ENCODE measurements at regions not wholly inside any gene's neighbourhood (a gene's known extent, or its start where the extent isn't known, plus 50 kb on each side); places are given as distances from the start of the nearest gene placed in this dataset.

DNA sequence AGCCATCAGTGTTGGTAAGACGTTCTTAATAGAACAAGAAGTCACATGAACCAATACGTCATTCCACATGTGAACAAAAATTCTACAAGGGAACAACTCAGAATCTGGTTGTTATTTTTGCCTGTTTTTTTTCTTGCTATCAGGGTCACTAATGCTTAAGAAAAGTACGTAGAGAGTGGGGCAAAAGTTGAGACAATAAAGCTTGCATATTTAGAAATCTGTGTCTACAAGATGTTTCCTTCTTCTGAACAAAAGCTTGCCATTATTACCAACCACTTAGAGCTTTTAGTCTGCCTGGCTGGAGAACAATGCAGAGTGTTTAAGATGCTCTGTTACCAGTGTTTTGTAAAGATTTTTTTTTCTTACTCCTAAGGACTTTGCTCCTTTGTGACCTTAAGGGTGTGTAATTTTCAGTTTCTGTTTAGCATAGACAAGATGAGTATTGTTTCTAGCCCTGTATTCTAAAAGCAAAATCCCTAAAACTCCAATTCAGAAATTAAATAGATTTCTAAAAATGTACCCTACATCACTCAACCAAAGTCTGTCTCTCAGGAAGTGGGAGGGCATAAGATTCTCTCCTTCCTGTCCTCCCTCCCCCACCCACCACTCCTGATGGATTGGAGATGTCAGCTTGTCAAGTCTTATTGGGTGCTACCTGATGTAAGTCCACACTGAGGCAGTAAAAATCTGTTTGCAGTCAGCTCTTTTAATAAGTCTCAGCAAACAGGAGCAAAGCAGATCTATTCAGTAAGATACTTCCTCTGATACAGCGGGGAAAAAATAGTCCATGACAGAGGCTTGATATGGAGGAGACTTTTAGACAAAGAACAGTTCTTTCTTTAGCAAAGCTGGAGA, 267.6 kb downstream of the GRIN2B start:
- no peak overlapping the region for H3K4me3 ChIP-seq (ENCODE audit: low read depth, low read length)
- no peaks in the 10 kb centered on the region for H3K9me3 ChIP-seq (ENCODE audit: control insufficient read depth, insufficient read depth, low read length)
- H3K4me1 ChIP-seq (ENCODE audit: control insufficient read depth, insufficient read depth, low read length), result no peaks in the 10 kb centered on the region
- no peak overlapping the region for H3K9ac ChIP-seq (ENCODE audit: low read depth, low read length)
- H3K36me3 ChIP-seq (ENCODE audit: control insufficient read depth, insufficient read depth, low read length), result no peaks in the 10 kb centered on the region
- no peaks in the 10 kb centered on the region for H3K27me3 ChIP-seq (ENCODE audit: control insufficient read depth, insufficient read depth, low read length)

DNA sequence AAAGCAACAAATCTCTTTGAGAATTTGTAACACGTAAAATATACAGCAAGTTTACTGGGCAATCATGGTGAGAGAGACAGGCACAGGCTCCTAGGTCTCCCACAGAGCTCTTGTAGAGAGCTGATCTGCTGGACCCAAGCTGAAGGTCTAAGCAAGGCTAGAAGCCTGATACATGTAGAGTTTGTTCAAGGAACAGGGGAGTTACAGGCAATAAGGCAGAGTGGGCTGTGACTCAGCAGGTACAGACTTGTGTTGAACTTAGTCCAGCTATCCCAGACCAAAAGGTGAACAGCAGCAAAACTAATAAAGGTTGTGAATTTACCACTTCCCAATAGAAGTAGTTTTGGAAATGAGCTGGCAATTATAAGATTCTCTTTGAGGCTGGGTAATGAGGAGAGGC, 273.6 kb downstream of the GRIN2B start:
- H3K9ac ChIP-seq (ENCODE audit: low read depth, low read length), result no peak overlapping the region
- H3K4me3 ChIP-seq (ENCODE audit: low read depth, low read length), result no peak overlapping the region
- no peaks in the 10 kb centered on the region for H3K27me3 ChIP-seq (ENCODE audit: control insufficient read depth, insufficient read depth, low read length)
- no peaks in the 10 kb centered on the region for H3K4me1 ChIP-seq (ENCODE audit: control insufficient read depth, insufficient read depth, low read length)
- no peaks in the 10 kb centered on the region for H3K36me3 ChIP-seq (ENCODE audit: control insufficient read depth, insufficient read depth, low read length)
- no peaks in the 10 kb centered on the region for H3K9me3 ChIP-seq (ENCODE audit: control insufficient read depth, insufficient read depth, low read length)

DNA sequence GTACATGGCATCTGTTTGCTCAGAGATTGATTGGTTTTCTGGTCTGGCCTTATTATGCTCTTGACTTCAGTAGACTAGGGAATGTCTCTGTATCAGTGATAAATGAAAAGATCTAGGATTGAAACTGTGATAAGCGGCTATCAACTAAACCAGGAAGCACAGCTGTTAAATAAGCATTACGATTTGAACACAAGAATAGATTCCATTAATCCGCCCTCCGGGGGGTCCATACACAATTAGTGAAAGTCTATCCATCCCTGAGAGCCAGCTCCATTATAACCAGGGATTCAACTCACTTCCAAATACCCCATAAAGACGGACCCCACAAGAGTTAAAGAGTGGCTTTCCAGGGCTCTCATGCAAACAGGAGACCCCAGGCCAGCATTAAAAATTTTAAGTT, 279.0 kb downstream of the GRIN2B start:
- Histone ChIP-seq H3K9me3 (ENCODE audit: control insufficient read depth, insufficient read depth, low read length) (no peaks in the 10 kb centered on the region), H3K9ac (ENCODE audit: low read depth, low read length) (no peak overlapping the region), H3K36me3 (ENCODE audit: control insufficient read depth, insufficient read depth, low read length) (no peaks in the 10 kb centered on the region), H3K4me3 (ENCODE audit: low read depth, low read length) (no peak overlapping the region), H3K27me3 (ENCODE audit: control insufficient read depth, insufficient read depth, low read length) (no peaks in the 10 kb centered on the region), H3K4me1 (ENCODE audit: control insufficient read depth, insufficient read depth, low read length) (peaks cover 7% of the 10 kb centered on the region)

DNA sequence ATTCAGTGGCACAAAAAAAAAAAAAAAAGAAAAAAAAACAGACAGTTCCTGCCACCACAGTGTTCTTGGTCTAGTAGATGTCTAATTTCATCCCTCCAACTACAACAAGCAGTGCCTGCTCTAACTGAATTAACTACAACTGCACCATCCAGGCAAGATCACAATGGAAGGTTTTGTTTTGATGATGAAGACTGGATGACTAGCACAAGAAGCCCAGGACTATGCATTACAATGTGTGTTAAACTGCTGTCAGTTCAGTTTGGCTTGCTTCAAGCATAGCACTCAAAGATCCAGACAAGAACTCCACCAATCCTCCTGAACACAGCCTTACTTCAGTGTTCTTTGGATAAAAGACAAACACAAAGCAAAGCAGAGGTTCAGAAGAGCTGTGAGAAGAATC, 279.9 kb downstream of the GRIN2B start:
- Histone ChIP-seq H3K9me3 (ENCODE audit: control insufficient read depth, insufficient read depth, low read length) (no peaks in the 10 kb centered on the region), H3K27me3 (ENCODE audit: control insufficient read depth, insufficient read depth, low read length) (no peaks in the 10 kb centered on the region)

DNA sequence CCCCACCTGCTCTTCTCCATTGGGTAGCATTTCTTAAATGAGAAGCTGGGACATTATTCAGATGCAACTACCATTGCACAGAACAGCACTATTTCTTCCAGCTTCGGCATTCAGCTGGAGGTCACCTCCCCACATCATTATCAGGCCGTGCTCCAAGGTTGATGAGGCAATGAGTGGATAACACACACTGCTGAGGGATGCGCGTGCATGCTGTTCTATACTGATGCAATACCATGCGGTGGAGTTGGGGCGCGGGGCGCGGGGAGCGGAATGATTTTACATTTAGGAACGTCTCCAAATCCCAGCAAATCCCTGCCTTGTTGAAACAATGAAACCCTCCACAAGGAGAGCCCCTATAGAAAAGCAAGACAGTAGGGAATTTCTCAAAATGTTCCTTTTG, 283.4 kb downstream of the GRIN2B start:
- H3K9me3 ChIP-seq (ENCODE audit: control insufficient read depth, insufficient read depth, low read length), result no peaks in the 10 kb centered on the region
- peaks cover 7% of the 10 kb centered on the region for H3K4me1 ChIP-seq (ENCODE audit: control insufficient read depth, insufficient read depth, low read length)
- no peak overlapping the region for H3K9ac ChIP-seq (ENCODE audit: low read depth, low read length)
- H3K36me3 ChIP-seq (ENCODE audit: control insufficient read depth, insufficient read depth, low read length), result no peaks in the 10 kb centered on the region
- no peak overlapping the region for H3K4me3 ChIP-seq (ENCODE audit: low read depth, low read length)
- H3K27me3 ChIP-seq (ENCODE audit: control insufficient read depth, insufficient read depth, low read length), result no peaks in the 10 kb centered on the region

More for the DNA sequence above, 279.9 kb downstream of the GRIN2B start:
- Histone ChIP-seq H3K9ac (ENCODE audit: low read depth, low read length) (no peak overlapping the region), H3K36me3 (ENCODE audit: control insufficient read depth, insufficient read depth, low read length) (no peaks in the 10 kb centered on the region), H3K4me3 (ENCODE audit: low read depth, low read length) (no peak overlapping the region), H3K4me1 (ENCODE audit: control insufficient read depth, insufficient read depth, low read length) (peaks cover 7% of the 10 kb centered on the region)

DNA sequence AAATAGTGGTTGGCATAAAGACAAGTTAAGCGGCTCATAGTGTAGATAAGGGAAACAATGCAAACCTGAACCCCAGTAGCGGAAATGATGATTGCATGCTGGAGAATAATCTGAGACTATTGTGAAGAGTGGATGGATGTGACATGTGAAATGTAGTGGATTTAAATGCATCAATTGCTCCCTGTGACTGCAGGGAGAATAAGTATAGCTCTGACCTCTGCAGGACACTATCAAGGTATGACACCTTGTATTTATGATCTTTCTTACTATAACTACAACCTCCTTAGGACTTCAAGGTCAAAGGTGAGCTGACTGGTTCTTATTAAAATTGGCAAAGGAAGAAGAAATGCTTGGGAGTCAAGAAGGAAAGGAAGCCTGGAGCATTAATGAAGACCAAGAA, 285.6 kb downstream of the GRIN2B start:
- no peak overlapping the region for H3K9ac ChIP-seq (ENCODE audit: low read depth, low read length)
- H3K9me3 ChIP-seq (ENCODE audit: control insufficient read depth, insufficient read depth, low read length), result no peaks in the 10 kb centered on the region
- H3K27me3 ChIP-seq (ENCODE audit: control insufficient read depth, insufficient read depth, low read length), result no peaks in the 10 kb centered on the region
- no peaks in the 10 kb centered on the region for H3K36me3 ChIP-seq (ENCODE audit: control insufficient read depth, insufficient read depth, low read length)
- H3K4me3 ChIP-seq (ENCODE audit: low read depth, low read length), result no peak overlapping the region
- H3K4me1 ChIP-seq (ENCODE audit: control insufficient read depth, insufficient read depth, low read length), result no peaks in the 10 kb centered on the region

DNA sequence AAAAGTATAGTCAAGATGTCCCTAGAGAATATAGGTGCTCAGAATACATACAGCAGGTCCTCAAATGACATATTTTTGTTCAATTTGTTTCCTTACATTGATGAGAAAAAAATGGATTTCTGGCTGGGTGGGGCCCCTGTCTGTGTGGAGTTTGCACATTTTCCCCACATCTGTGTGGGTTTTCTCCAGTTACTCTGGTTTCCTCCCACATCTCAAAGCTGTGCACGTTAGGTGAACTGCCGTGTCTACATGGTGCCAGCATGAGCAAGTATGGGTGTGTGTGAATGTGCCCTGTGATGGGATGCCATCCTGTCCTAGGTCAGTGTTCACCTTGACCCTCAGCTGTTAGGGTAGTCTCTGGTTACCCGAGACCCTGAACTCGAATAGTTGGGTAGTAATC, 289.1 kb downstream of the GRIN2B start:
- no peak overlapping the region for H3K4me3 ChIP-seq (ENCODE audit: low read depth, low read length)
- no peaks in the 10 kb centered on the region for H3K9me3 ChIP-seq (ENCODE audit: control insufficient read depth, insufficient read depth, low read length)
- H3K4me1 ChIP-seq (ENCODE audit: control insufficient read depth, insufficient read depth, low read length), result no peaks in the 10 kb centered on the region
- H3K9ac ChIP-seq (ENCODE audit: low read depth, low read length), result no peak overlapping the region
- no peaks in the 10 kb centered on the region for H3K27me3 ChIP-seq (ENCODE audit: control insufficient read depth, insufficient read depth, low read length)
- H3K36me3 ChIP-seq (ENCODE audit: control insufficient read depth, insufficient read depth, low read length), result no peaks in the 10 kb centered on the region

DNA sequence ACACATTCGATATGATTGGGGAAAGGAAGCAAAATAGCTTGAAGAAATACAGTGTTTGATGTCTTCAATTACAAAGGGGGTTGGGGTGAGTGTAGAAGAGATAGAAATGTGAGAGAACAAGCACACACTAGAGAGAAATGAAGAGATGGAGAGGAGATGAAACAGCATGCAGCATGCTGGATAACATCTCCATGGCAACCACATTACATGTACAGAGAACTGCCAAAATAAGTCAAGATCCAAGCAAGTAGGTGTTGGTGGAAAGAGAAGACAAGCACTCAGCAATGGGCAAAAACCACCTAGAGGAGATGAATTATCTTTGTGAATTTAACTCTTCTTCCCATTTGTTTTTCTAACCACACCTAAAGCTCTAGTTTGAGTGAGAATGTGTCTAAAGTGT, 289.8 kb downstream of the GRIN2B start:
- Histone ChIP-seq H3K4me3 (ENCODE audit: low read depth, low read length) (no peak overlapping the region), H3K36me3 (ENCODE audit: control insufficient read depth, insufficient read depth, low read length) (no peaks in the 10 kb centered on the region), H3K4me1 (ENCODE audit: control insufficient read depth, insufficient read depth, low read length) (no peaks in the 10 kb centered on the region), H3K9ac (ENCODE audit: low read depth, low read length) (no peak overlapping the region), H3K27me3 (ENCODE audit: control insufficient read depth, insufficient read depth, low read length) (no peaks in the 10 kb centered on the region), H3K9me3 (ENCODE audit: control insufficient read depth, insufficient read depth, low read length) (no peaks in the 10 kb centered on the region)

DNA sequence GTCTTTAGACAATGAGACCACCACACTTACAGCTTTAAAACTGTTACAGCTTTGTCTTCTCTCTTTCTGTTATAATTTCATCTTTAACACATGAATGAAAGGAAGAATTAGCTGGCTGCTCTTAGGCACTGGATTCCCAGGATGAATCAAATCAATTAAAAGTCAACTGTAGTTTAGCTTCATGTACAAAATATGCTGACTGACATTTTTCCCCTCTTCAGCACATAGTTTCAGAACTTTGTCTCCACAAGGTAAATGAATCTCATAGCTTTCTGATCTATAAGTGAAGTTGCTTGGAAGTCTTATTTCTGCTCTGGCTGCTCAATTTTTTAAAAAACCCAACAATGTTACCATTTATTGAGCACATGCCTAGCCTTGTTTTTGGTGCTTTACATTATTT, 293.8 kb downstream of the GRIN2B start:
- Histone ChIP-seq H3K27me3 (ENCODE audit: control insufficient read depth, insufficient read depth, low read length) (no peaks in the 10 kb centered on the region), H3K4me3 (ENCODE audit: low read depth, low read length) (no peak overlapping the region), H3K4me1 (ENCODE audit: control insufficient read depth, insufficient read depth, low read length) (no peaks in the 10 kb centered on the region), H3K36me3 (ENCODE audit: control insufficient read depth, insufficient read depth, low read length) (no peaks in the 10 kb centered on the region), H3K9me3 (ENCODE audit: control insufficient read depth, insufficient read depth, low read length) (no peaks in the 10 kb centered on the region), H3K9ac (ENCODE audit: low read depth, low read length) (no peak overlapping the region)

DNA sequence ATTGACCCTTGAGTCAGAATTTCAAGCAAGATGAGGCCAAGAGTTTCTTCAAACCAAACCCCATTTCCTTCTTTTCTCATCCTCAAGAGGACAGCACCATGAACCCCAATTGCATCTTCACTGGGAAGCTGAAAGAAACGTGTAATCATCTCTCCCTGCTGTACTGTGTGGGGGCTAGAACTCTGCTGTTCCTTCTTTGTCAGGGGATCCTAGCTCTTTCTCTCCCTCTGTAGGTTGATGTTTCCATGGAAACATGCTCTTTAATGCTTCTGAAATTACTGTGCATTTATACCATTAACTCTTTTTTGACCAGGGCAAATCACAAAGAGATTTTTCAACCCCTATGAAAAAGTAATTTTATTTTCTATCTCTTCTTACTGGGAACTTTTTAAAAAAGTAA, 295.1 kb downstream of the GRIN2B start:
- Histone ChIP-seq H3K4me1 (ENCODE audit: control insufficient read depth, insufficient read depth, low read length) (no peaks in the 10 kb centered on the region), H3K9me3 (ENCODE audit: control insufficient read depth, insufficient read depth, low read length) (no peaks in the 10 kb centered on the region), H3K27me3 (ENCODE audit: control insufficient read depth, insufficient read depth, low read length) (no peaks in the 10 kb centered on the region), H3K9ac (ENCODE audit: low read depth, low read length) (no peak overlapping the region), H3K36me3 (ENCODE audit: control insufficient read depth, insufficient read depth, low read length) (no peaks in the 10 kb centered on the region), H3K4me3 (ENCODE audit: low read depth, low read length) (no peak overlapping the region)

DNA sequence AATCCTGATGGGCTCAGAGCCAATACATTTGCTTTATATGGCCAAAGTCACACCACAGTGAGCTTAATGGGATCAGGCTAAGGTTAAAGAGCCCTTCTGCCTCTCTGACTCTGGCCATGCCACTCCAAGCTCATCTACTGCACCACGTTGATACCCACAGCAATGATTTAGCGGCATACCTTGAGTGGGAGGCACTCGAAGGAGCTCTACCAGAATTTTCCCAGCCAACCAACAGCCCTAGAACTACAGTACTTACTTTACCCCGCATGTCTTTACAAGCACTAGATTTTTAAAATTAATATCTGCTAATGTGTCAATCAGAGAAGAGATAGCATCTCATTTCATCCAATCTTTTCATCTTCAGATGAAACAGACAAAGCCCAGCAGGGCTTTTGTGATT, 300.5 kb downstream of the GRIN2B start:
- Histone ChIP-seq H3K36me3 (ENCODE audit: control insufficient read depth, insufficient read depth, low read length) (no peaks in the 10 kb centered on the region), H3K9me3 (ENCODE audit: control insufficient read depth, insufficient read depth, low read length) (no peaks in the 10 kb centered on the region), H3K9ac (ENCODE audit: low read depth, low read length) (no peak overlapping the region), H3K4me3 (ENCODE audit: low read depth, low read length) (no peak overlapping the region), H3K27me3 (ENCODE audit: control insufficient read depth, insufficient read depth, low read length) (no peaks in the 10 kb centered on the region), H3K4me1 (ENCODE audit: control insufficient read depth, insufficient read depth, low read length) (no peaks in the 10 kb centered on the region)

DNA sequence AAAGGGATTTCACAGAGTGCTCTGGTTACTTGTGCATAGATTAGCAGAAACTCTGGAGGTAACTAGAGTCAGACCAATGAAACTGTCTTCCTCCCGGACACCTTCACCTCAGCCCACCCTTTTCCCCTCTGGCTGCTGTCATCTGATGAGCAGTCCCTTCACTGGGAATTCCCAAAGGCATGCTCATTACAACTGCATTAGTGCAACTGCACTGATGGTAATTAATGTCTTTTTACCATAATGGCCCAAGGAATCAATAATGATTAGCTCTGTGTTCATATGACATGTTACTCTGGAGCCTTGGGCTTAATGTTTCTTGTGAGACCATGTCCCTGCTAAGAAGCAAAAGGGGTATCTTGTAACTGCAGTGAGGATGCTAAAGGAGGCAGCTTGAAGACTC, 304.5 kb downstream of the GRIN2B start:
- H3K36me3 ChIP-seq (ENCODE audit: control insufficient read depth, insufficient read depth, low read length), result no peaks in the 10 kb centered on the region
- H3K9ac ChIP-seq (ENCODE audit: low read depth, low read length), result no peak overlapping the region
- no peak overlapping the region for H3K4me3 ChIP-seq (ENCODE audit: low read depth, low read length)
- no peaks in the 10 kb centered on the region for H3K27me3 ChIP-seq (ENCODE audit: control insufficient read depth, insufficient read depth, low read length)
- no peaks in the 10 kb centered on the region for H3K9me3 ChIP-seq (ENCODE audit: control insufficient read depth, insufficient read depth, low read length)
- H3K4me1 ChIP-seq (ENCODE audit: control insufficient read depth, insufficient read depth, low read length), result no peaks in the 10 kb centered on the region
